Erythroblast (primary cell): ENCODE measurements at regions not wholly inside any gene's neighbourhood (a gene's known extent, or its start where the extent isn't known, plus 50 kb on each side); places are given as distances from the start of the nearest gene placed in this dataset.

Experiments used
- GATA1 ChIP-seq: IDR thresholded peaks from 2 replicates; pipeline ENCODE4 v1.6.1; 2011; ENCODE audit warnings: low read depth, mild to moderate bottlenecking, control low read depth, low read length, moderate library complexity
- POLR2A ChIP-seq: IDR thresholded peaks from 2 replicates; pipeline ENCODE4 v1.6.1; 2011; ENCODE audit warnings: mild to moderate bottlenecking, low read length

GRCh38 chr2:195443926-195444325, 213.1 kb upstream of the SLC39A10 start:
- TF ChIP-seq POLR2A (no peak), GATA1 (no peak)
